ENCODE measurements at regions not wholly inside any gene's neighbourhood (a gene's known extent, or its start where the extent isn't known, plus 50 kb on each side); places are given as distances from the start of the nearest gene placed in this dataset.

DNA sequence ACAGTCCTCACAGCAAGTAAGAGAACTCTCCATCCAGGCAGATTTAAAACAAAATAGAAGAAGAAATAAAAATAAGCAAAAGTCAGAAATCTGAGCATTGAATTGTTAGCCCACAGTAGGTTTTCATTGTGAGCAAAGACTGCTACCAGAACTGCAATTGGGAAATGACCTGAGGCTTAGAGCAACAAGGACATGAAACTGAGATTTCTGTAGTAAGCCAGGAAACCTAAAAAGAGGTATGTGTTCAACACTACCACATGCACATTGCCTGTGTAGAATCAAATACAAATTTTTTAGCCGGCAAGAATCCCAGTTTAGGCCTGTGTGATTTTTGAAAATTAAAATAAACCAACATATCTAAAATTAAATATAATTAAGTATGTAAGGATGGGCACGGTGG lies 928.4 kb upstream of the WWC1 start:
- TF ChIP-seq PPARA (CRISPR knock-in tag; IDR thresholded peaks at IDR 0.05; ENCODE audit: borderline replicate concordance): no peak
- TF ChIP-seq SNAI2 (CRISPR knock-in tag; IDR thresholded peaks at IDR 0.05): no peak
- TF ChIP-seq RARB (CRISPR knock-in tag; IDR thresholded peaks at IDR 0.05): no peak
- no peak for TF ChIP-seq ZNF565 (CRISPR knock-in tag; conservative IDR thresholded peaks at IDR 0.05; ENCODE audit: low read depth)
- TF ChIP-seq ARNTL (CRISPR knock-in tag; IDR thresholded peaks at IDR 0.05; ENCODE audit: borderline replicate concordance, low read depth): no peak
- no peak for ATAC-seq

DNA sequence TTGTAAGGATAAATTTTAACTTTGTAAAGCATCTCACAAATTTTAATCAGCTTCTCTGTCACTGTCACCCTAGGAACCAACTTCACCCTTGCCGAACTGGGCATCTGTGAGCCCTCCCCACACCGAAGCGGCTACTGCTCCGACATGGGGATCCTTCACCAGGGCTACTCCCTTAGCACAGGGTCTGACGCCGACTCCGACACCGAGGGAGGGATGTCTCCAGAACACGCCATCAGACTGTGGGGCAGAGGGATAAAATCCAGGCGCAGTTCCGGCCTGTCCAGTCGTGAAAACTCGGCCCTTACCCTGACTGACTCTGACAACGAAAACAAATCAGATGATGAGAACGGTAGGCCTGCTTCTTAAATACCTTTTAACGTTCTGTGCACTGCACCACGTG lies 916.3 kb upstream of the WWC1 start:
- no peak for ATAC-seq
- TF ChIP-seq, protein P1, sequence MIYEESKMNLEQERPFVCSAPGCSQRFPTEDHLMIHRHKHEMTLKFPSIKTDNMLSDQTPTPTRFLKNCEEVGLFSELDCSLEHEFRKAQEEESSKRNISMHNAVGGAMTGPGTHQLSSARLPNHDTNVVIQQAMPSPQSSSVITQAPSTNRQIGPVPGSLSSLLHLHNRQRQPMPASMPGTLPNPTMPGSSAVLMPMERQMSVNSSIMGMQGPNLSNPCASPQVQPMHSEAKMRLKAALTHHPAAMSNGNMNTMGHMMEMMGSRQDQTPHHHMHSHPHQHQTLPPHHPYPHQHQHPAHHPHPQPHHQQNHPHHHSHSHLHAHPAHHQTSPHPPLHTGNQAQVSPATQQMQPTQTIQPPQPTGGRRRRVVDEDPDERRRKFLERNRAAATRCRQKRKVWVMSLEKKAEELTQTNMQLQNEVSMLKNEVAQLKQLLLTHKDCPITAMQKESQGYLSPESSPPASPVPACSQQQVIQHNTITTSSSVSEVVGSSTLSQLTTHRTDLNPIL (CRISPR knock-in tag; IDR thresholded peaks at IDR 0.05; ENCODE audit: low read depth): no peak
- TF ChIP-seq SNAI2 (CRISPR knock-in tag; IDR thresholded peaks at IDR 0.05): no peak
- TF ChIP-seq ESRRG (CRISPR knock-in tag; IDR thresholded peaks at IDR 0.05): no peak
- TF ChIP-seq, protein P2, sequence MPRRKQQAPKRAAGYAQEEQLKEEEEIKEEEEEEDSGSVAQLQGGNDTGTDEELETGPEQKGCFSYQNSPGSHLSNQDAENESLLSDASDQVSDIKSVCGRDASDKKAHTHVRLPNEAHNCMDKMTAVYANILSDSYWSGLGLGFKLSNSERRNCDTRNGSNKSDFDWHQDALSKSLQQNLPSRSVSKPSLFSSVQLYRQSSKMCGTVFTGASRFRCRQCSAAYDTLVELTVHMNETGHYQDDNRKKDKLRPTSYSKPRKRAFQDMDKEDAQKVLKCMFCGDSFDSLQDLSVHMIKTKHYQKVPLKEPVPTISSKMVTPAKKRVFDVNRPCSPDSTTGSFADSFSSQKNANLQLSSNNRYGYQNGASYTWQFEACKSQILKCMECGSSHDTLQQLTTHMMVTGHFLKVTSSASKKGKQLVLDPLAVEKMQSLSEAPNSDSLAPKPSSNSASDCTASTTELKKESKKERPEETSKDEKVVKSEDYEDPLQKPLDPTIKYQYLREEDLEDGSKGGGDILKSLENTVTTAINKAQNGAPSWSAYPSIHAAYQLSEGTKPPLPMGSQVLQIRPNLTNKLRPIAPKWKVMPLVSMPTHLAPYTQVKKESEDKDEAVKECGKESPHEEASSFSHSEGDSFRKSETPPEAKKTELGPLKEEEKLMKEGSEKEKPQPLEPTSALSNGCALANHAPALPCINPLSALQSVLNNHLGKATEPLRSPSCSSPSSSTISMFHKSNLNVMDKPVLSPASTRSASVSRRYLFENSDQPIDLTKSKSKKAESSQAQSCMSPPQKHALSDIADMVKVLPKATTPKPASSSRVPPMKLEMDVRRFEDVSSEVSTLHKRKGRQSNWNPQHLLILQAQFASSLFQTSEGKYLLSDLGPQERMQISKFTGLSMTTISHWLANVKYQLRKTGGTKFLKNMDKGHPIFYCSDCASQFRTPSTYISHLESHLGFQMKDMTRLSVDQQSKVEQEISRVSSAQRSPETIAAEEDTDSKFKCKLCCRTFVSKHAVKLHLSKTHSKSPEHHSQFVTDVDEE (CRISPR knock-in tag; IDR thresholded peaks at IDR 0.05): no peak
- no peak for TF ChIP-seq GLIS3 (CRISPR knock-in tag; IDR thresholded peaks at IDR 0.05)
- no peak for TF ChIP-seq OSR1 (CRISPR knock-in tag; IDR thresholded peaks at IDR 0.05)

DNA sequence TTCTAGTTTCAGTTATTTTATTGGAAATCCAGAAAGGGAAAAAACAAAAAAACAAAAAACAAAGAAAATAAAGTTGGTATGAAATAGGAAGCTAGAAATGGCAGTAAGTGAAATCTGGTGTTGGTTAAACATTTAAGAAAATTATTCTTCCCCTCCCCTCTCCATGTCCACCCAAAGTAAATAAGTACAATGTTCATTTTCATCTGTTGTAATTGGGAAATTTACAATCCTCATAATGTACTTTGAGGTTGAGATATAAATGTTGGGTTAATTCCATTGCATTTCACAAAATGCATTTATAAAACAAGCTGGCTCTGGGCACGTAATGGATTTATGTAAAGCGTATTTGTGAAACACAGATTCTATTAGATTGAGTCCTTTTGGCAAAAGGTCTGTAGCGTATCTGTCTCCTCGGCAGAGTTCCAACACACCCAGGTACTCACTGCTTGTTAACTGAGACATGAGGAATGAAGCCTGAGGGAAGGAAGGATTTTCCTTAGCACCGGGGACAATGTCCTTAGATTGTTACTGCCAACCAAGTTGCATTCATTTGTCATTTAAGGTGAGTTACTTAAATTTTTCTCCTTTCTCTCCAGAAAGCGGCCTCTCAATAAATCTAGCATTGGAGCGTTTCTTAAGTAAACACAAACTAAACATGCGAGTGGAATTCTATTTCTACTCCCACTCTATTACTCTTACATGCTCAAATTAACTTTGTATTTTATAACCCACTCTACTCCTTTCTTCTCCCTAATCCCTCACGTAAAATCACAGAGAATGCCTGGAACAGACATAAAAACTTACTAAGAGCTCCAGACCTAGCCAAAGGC lies 912.3 kb upstream of the WWC1 start:
- no peak for ATAC-seq
- TF ChIP-seq TCF4 (CRISPR knock-in tag; IDR thresholded peaks at IDR 0.05; ENCODE audit: borderline replicate concordance) (0 out of 2 replicates have a peak, but pooled peaks have one; percentile 15), ISL1 (CRISPR knock-in tag; IDR thresholded peaks at IDR 0.05) (peak; percentile 40; the same call in 1 of the 2 replicates), TOX (CRISPR knock-in tag; IDR thresholded peaks at IDR 0.05; ENCODE audit: borderline replicate concordance) (no peak), ESRRG (CRISPR knock-in tag; IDR thresholded peaks at IDR 0.05) (no peak), OSR1 (CRISPR knock-in tag; IDR thresholded peaks at IDR 0.05) (no peak), ARNTL (CRISPR knock-in tag; IDR thresholded peaks at IDR 0.05; ENCODE audit: borderline replicate concordance, low read depth) (no peak), PPARA (CRISPR knock-in tag; IDR thresholded peaks at IDR 0.05; ENCODE audit: borderline replicate concordance) (no peak), ZNF565 (CRISPR knock-in tag; conservative IDR thresholded peaks at IDR 0.05; ENCODE audit: low read depth) (no peak)
- TF ChIP-seq, protein P3, sequence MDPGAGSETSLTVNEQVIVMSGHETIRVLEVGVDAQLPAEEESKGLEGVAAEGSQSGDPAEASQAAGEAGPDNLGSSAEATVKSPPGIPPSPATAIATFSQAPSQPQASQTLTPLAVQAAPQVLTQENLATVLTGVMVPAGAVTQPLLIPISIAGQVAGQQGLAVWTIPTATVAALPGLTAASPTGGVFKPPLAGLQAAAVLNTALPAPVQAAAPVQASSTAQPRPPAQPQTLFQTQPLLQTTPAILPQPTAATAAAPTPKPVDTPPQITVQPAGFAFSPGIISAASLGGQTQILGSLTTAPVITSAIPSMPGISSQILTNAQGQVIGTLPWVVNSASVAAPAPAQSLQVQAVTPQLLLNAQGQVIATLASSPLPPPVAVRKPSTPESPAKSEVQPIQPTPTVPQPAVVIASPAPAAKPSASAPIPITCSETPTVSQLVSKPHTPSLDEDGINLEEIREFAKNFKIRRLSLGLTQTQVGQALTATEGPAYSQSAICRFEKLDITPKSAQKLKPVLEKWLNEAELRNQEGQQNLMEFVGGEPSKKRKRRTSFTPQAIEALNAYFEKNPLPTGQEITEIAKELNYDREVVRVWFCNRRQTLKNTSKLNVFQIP (CRISPR knock-in tag; IDR thresholded peaks at IDR 0.05; ENCODE audit: borderline replicate concordance, low read depth): no peak

DNA sequence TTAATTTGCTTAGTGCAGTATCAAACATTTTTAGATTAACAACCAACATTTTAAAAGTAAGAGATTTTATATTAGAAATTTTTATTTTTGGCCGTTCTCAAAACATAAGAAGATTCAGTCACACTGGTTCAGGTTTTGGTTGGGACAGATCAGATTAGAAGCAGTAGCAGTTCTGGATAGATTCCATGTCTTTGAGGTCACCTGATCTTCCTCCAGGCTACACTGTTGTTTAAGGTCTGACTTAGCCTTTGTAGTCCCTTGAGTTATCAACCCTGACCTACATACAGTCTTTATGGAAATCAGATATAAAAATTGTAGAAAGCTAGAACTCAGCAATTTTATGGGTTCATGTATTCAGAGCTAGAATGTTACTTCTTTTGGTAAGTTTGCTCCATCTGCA lies 910.0 kb upstream of the WWC1 start:
- TF ChIP-seq ZFP30 (CRISPR knock-in tag; IDR thresholded peaks at IDR 0.05): no peak
- TF ChIP-seq, protein P4, sequence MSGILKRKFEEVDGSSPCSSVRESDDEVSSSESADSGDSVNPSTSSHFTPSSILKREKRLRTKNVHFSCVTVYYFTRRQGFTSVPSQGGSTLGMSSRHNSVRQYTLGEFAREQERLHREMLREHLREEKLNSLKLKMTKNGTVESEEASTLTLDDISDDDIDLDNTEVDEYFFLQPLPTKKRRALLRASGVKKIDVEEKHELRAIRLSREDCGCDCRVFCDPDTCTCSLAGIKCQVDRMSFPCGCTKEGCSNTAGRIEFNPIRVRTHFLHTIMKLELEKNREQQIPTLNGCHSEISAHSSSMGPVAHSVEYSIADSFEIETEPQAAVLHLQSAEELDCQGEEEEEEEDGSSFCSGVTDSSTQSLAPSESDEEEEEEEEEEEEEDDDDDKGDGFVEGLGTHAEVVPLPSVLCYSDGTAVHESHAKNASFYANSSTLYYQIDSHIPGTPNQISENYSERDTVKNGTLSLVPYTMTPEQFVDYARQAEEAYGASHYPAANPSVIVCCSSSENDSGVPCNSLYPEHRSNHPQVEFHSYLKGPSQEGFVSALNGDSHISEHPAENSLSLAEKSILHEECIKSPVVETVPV (CRISPR knock-in tag; IDR thresholded peaks at IDR 0.05): no peak
- TF ChIP-seq SNAI2 (CRISPR knock-in tag; IDR thresholded peaks at IDR 0.05): no peak
- TF ChIP-seq, protein P2 (CRISPR knock-in tag; IDR thresholded peaks at IDR 0.05): no peak
- no peak for TF ChIP-seq OSR1 (CRISPR knock-in tag; IDR thresholded peaks at IDR 0.05)
- TF ChIP-seq, protein P5, sequence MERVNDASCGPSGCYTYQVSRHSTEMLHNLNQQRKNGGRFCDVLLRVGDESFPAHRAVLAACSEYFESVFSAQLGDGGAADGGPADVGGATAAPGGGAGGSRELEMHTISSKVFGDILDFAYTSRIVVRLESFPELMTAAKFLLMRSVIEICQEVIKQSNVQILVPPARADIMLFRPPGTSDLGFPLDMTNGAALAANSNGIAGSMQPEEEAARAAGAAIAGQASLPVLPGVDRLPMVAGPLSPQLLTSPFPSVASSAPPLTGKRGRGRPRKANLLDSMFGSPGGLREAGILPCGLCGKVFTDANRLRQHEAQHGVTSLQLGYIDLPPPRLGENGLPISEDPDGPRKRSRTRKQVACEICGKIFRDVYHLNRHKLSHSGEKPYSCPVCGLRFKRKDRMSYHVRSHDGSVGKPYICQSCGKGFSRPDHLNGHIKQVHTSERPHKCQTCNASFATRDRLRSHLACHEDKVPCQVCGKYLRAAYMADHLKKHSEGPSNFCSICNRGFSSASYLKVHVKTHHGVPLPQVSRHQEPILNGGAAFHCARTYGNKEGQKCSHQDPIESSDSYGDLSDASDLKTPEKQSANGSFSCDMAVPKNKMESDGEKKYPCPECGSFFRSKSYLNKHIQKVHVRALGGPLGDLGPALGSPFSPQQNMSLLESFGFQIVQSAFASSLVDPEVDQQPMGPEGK (CRISPR knock-in tag; IDR thresholded peaks at IDR 0.05; ENCODE audit: borderline replicate concordance): no peak
- TF ChIP-seq ZNF70 (CRISPR knock-in tag; IDR thresholded peaks at IDR 0.05): no peak
- TF ChIP-seq ZNF565 (CRISPR knock-in tag; conservative IDR thresholded peaks at IDR 0.05; ENCODE audit: low read depth): no peak
- TF ChIP-seq ARNTL (CRISPR knock-in tag; IDR thresholded peaks at IDR 0.05; ENCODE audit: borderline replicate concordance, low read depth): no peak
- no peak for ATAC-seq

All from SK-N-SH treated with all-trans-retinoic acid at 6 μM for 48 hours (cell line).